Ishikawa (cell line): ENCODE measurements at regions not wholly inside any gene's neighbourhood (a gene's known extent, or its start where the extent isn't known, plus 50 kb on each side); places are given as distances from the start of the nearest gene placed in this dataset.

Experiments used
- FOXM1 ChIP-seq: IDR thresholded peaks from 2 replicates; pipeline ENCODE4 v1.6.1; 2012; ENCODE audit warnings: low read depth, borderline replicate concordance
- USF1 ChIP-seq: IDR thresholded peaks from 2 replicates; pipeline ENCODE4 v1.6.1; 2012
- YY1 ChIP-seq: IDR thresholded peaks from 2 replicates; pipeline ENCODE4 v1.6.1; 2012; ENCODE audit warnings: low read depth

DNA sequence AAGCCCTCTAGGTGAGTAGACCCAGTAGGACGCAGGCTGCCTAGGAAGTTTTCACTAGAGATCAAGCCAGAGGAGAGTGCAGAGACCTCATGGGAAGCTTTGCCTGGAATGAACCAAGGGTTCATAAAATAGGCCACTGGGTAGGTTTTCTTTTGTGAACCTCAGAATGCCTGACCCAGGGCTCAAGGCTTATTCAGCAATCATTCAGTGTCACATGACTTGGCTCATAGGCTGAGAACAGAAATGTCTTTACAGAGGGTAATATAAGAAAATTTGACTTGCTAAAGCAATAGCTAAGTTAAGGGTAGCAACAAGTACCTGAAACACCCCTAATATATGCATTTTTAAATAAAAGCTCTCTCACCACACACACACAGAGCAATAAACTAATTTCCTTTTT lies 132.6 kb downstream of the RAB38 start:
- TF ChIP-seq USF1 (no peak), FOXM1 (no peak), YY1 (no peak)
